Calu3 (cell line): ENCODE measurements at regions not wholly inside any gene's neighbourhood (a gene's known extent, or its start where the extent isn't known, plus 50 kb on each side); places are given as distances from the start of the nearest gene placed in this dataset.

ENCODE experiments used
- BruUV-seq: library from RNA; stranded (reverse); fragments of 400-500 nt; replicated peaks from 2 replicates; lab custom pipeline; 2021; lab: Mats Ljungman, UMichigan
- CTCF ChIA-PET: fragments of 300-600 bp; sonication (Branson Sonifier 250); formaldehyde crosslinking; loops from one replicate; lab custom pipeline; 2022; ENCODE audit warnings: antibody characterized with exemption; lab: Charles Lee
- DNase-seq: peaks from one replicate; pipeline ENCODE4 v3.0.0; 2022
- H3K27ac Mint-ChIP-seq: one replicate; pipeline ENCODE4 v1.8.0; 2022; ENCODE audit warnings: mixed read lengths; ENCODE audit not compliant: unreplicated experiment
- H3K27me3 Mint-ChIP-seq: one replicate; pipeline ENCODE4 v1.8.0; 2022; ENCODE audit warnings: mixed read lengths; ENCODE audit not compliant: unreplicated experiment
- H3K36me3 Mint-ChIP-seq: one replicate; pipeline ENCODE4 v1.8.0; 2022; ENCODE audit warnings: mild to moderate bottlenecking, moderate library complexity, mixed read lengths; ENCODE audit not compliant: insufficient read depth, unreplicated experiment
- H3K4me1 Mint-ChIP-seq: one replicate; pipeline ENCODE4 v1.8.0; 2022; ENCODE audit warnings: mild to moderate bottlenecking, low read depth, mixed read lengths; ENCODE audit not compliant: unreplicated experiment
- H3K4me3 Mint-ChIP-seq: one replicate; pipeline ENCODE4 v1.8.0; 2022; ENCODE audit warnings: mild to moderate bottlenecking, low read depth, moderate library complexity, mixed read lengths; ENCODE audit not compliant: unreplicated experiment
- H3K9me3 Mint-ChIP-seq: one replicate; pipeline ENCODE4 v1.8.0; 2022; ENCODE audit warnings: low read depth, mixed read lengths; ENCODE audit not compliant: unreplicated experiment
- intact Hi-C: fragments of 100-400 bp; cut with micrococcal nuclease; formaldehyde crosslinking; loops from one replicate; pipeline ENCODE4 v1.10.0; 2022; ENCODE audit not compliant: unreplicated experiment
- TF ChIP-seq, protein P1 (sequence below): fragments of 200-600 bp; IDR thresholded peaks from one replicate; pipeline ENCODE4 v1.8.0; 2022; ENCODE audit warnings: antibody characterized with exemption; ENCODE audit not compliant: unreplicated experiment

GRCh38 chr4:156595041-156595440, 376.6 kb downstream of the PDGFC start:
- no peak for DNase-seq
- intact Hi-C loops, result no loop called here
- H3K27ac Mint-ChIP-seq, result no peak overlapping the region

GRCh38 chr4:156594624-156595023, 377.0 kb downstream of the PDGFC start:
- H3K27me3 Mint-ChIP-seq, result no peaks in the 10 kb centered on the region
- intact Hi-C loops, result no loop called here
- peaks cover 10% of the 10 kb centered on the region for H3K4me1 Mint-ChIP-seq
- H3K9me3 Mint-ChIP-seq, result no peaks in the 10 kb centered on the region
- H3K27ac Mint-ChIP-seq, result no peak overlapping the region
- no peaks in the 10 kb centered on the region for H3K36me3 Mint-ChIP-seq
- CTCF ChIA-PET, result interaction anchor here (0.7 kb wide), 1 partner anchor 451 kb away, joined by 3 read pairs; no protein-coding TSS in a partner anchor
- TF ChIP-seq, protein P1, sequence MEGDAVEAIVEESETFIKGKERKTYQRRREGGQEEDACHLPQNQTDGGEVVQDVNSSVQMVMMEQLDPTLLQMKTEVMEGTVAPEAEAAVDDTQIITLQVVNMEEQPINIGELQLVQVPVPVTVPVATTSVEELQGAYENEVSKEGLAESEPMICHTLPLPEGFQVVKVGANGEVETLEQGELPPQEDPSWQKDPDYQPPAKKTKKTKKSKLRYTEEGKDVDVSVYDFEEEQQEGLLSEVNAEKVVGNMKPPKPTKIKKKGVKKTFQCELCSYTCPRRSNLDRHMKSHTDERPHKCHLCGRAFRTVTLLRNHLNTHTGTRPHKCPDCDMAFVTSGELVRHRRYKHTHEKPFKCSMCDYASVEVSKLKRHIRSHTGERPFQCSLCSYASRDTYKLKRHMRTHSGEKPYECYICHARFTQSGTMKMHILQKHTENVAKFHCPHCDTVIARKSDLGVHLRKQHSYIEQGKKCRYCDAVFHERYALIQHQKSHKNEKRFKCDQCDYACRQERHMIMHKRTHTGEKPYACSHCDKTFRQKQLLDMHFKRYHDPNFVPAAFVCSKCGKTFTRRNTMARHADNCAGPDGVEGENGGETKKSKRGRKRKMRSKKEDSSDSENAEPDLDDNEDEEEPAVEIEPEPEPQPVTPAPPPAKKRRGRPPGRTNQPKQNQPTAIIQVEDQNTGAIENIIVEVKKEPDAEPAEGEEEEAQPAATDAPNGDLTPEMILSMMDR, result no peak
- H3K4me3 Mint-ChIP-seq, result no peak overlapping the region
- no peak for DNase-seq
- BruUV-seq, result no TSS peak

More at GRCh38 chr4:156595041-156595440, 376.6 kb downstream of the PDGFC start:
- no peaks in the 10 kb centered on the region for H3K9me3 Mint-ChIP-seq
- no peaks in the 10 kb centered on the region for H3K27me3 Mint-ChIP-seq
- H3K4me1 Mint-ChIP-seq, result peaks cover 10% of the 10 kb centered on the region
- CTCF ChIA-PET, result interaction anchor here (0.7 kb wide), 1 partner anchor 450 kb away, joined by 3 read pairs; no protein-coding TSS in a partner anchor
- no peak overlapping the region for H3K4me3 Mint-ChIP-seq
- no peaks in the 10 kb centered on the region for H3K36me3 Mint-ChIP-seq
- TF ChIP-seq, protein P1, result no peak
- no TSS peak for BruUV-seq

GRCh38 chr4:156593464-156593863, 378.1 kb downstream of the PDGFC start:
- CTCF ChIA-PET, result no interaction called here
- BruUV-seq, result no TSS peak

GRCh38 chr4:156591679-156592078, 379.9 kb downstream of the PDGFC start:
- H3K27me3 Mint-ChIP-seq, result no peaks in the 10 kb centered on the region
- H3K36me3 Mint-ChIP-seq, result no peaks in the 10 kb centered on the region
- intact Hi-C loops, result no loop called here
- DNase-seq, result no peak
- no peaks in the 10 kb centered on the region for H3K9me3 Mint-ChIP-seq
- H3K4me3 Mint-ChIP-seq, result no peak overlapping the region
- no peaks in the 10 kb centered on the region for H3K4me1 Mint-ChIP-seq
- BruUV-seq, result no TSS peak
- TF ChIP-seq, protein P1, result no peak
- CTCF ChIA-PET, result no interaction called here
- no peak overlapping the region for H3K27ac Mint-ChIP-seq

More at GRCh38 chr4:156593464-156593863, 378.1 kb downstream of the PDGFC start:
- intact Hi-C loops, result no loop called here
- Mint-ChIP-seq H3K4me3 (no peak overlapping the region), H3K4me1 (peaks cover 6% of the 10 kb centered on the region), H3K27ac (no peak overlapping the region), H3K9me3 (no peaks in the 10 kb centered on the region), H3K27me3 (no peaks in the 10 kb centered on the region), H3K36me3 (no peaks in the 10 kb centered on the region)
- TF ChIP-seq, protein P1, result no peak
- DNase-seq, result no peak
